ENCODE measurements at regions not wholly inside any gene's neighbourhood (a gene's known extent, or its start where the extent isn't known, plus 50 kb on each side); places are given as distances from the start of the nearest gene placed in this dataset.
"Not testable (repeated sequence)": the region's sequence is repeated elsewhere in the genome, so short reads cannot be mapped to it uniquely, and the experiment has no call there.

DNA sequence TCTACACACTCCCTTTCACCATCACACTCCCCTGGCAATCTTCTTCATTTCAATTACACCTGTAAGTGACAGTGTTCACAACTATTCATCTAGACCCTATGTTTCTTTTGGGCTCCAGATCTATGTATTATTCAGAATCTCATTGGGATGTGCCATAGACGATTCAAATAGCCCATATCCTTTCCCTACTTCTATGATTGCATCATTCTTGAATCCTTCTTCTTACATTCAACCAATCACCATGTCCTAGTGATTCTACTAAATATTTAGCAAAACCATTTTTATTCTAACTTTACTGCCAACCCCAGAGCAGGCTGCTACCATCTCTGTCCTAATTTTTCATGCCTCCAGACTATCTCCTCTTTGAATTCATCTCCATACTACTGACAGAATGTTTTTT is 106.4 kb downstream of the TDRD15 start:
- Histone ChIP-seq H3K27me3 (ENCODE audit: control insufficient read depth, insufficient read depth, low read length) (no peaks in the 10 kb centered on the region), H2AFZ (no peak overlapping the region), H3K4me1 (no peaks in the 10 kb centered on the region), H3K36me3 (ENCODE audit: control insufficient read depth, insufficient read depth, low read length) (no peaks in the 10 kb centered on the region), H3K27ac (no peak overlapping the region), H3K4me2 (ENCODE audit: low read length) (no peak overlapping the region), H3K9ac (no peak overlapping the region), H3K79me2 (no peaks in the 10 kb centered on the region), H3K4me3 (ENCODE audit: low read depth, low read length) (no peak overlapping the region), H3K9me3 (ENCODE audit: control insufficient read depth, low read length) (no peaks in the 10 kb centered on the region)
- TF ChIP-seq, protein P1, sequence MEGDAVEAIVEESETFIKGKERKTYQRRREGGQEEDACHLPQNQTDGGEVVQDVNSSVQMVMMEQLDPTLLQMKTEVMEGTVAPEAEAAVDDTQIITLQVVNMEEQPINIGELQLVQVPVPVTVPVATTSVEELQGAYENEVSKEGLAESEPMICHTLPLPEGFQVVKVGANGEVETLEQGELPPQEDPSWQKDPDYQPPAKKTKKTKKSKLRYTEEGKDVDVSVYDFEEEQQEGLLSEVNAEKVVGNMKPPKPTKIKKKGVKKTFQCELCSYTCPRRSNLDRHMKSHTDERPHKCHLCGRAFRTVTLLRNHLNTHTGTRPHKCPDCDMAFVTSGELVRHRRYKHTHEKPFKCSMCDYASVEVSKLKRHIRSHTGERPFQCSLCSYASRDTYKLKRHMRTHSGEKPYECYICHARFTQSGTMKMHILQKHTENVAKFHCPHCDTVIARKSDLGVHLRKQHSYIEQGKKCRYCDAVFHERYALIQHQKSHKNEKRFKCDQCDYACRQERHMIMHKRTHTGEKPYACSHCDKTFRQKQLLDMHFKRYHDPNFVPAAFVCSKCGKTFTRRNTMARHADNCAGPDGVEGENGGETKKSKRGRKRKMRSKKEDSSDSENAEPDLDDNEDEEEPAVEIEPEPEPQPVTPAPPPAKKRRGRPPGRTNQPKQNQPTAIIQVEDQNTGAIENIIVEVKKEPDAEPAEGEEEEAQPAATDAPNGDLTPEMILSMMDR (IDR thresholded peaks at IDR 0.05), result no peak

DNA sequence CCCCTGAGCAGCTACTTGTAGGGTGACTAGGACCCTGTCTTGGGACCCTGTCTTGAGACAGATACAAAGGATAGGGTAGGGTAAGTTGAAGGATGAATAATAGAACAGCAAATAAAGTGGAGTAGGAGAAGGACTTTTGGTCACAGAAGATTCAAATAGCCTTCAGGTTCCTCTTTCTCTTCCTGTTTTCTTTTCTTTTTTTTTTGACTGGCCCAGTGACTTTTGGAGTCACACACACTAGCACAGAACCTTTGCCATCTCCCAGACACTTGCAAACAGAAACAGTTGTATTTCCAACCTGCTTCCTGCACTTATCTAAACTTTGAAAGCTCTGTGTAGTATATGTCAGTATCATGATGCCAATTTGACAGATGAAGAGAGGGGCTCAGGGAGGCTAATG is 108.2 kb downstream of the TDRD15 start:
- Histone ChIP-seq H3K4me3 (ENCODE audit: low read depth, low read length) (no peak overlapping the region), H3K4me1 (no peaks in the 10 kb centered on the region), H3K27ac (no peak overlapping the region), H3K9me3 (ENCODE audit: control insufficient read depth, low read length) (no peaks in the 10 kb centered on the region), H3K9ac (no peak overlapping the region), H3K79me2 (no peaks in the 10 kb centered on the region), H3K36me3 (ENCODE audit: control insufficient read depth, insufficient read depth, low read length) (no peaks in the 10 kb centered on the region), H2AFZ (no peak overlapping the region), H3K4me2 (ENCODE audit: low read length) (no peak overlapping the region), H3K27me3 (ENCODE audit: control insufficient read depth, insufficient read depth, low read length) (no peaks in the 10 kb centered on the region)
- TF ChIP-seq, protein P1 (IDR thresholded peaks at IDR 0.05), result no peak

DNA sequence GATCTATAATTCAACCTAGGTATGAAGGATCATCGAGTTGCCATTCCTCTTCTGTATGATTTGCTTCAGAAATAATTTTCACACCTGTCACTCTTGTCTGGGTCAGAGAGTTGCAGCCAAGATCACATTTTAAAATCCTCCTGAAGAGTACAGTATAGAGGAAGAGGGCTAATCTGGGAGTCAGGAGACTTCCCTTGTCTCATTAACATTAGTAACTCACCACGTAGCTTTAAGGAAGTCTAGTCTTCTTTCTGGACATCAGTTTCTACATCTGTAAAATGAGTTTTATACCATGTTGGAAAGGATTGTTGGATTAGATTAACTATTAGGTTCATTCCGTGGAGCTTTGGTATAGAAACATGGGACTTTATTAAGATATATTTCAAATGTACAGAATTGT is 109.4 kb downstream of the TDRD15 start:
- no peak overlapping the region for H3K4me3 ChIP-seq (ENCODE audit: low read depth, low read length)
- no peaks in the 10 kb centered on the region for H3K4me1 ChIP-seq
- H3K36me3 ChIP-seq (ENCODE audit: control insufficient read depth, insufficient read depth, low read length), result no peaks in the 10 kb centered on the region
- no peak overlapping the region for H3K4me2 ChIP-seq (ENCODE audit: low read length)
- no peaks in the 10 kb centered on the region for H3K9me3 ChIP-seq (ENCODE audit: control insufficient read depth, low read length)
- H3K27me3 ChIP-seq (ENCODE audit: control insufficient read depth, insufficient read depth, low read length), result no peaks in the 10 kb centered on the region
- H3K9ac ChIP-seq, result no peak overlapping the region
- no peaks in the 10 kb centered on the region for H3K79me2 ChIP-seq
- TF ChIP-seq, protein P1 (IDR thresholded peaks at IDR 0.05), result no peak
- no peak overlapping the region for H2AFZ ChIP-seq
- no peak overlapping the region for H3K27ac ChIP-seq

DNA sequence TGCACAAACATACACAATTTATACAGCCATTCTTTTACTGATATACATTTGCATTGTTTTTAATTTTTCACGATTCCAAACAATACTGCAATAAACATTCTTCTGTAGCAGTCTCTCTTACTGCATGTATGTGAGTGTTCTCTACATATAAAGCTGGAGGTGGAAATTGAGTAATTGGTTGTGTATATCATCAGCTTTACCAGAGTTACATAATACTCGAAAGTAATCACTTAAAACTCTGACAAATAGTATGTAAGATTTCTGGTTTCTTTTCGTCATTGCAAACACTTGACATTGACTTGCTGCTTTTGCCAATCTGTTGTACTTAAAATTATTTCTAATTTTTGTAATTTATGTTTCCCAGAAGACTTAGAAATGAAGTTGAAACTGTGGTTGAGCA is 110.2 kb downstream of the TDRD15 start:
- H3K27me3 ChIP-seq (ENCODE audit: control insufficient read depth, insufficient read depth, low read length), result no peaks in the 10 kb centered on the region
- H3K9me3 ChIP-seq (ENCODE audit: control insufficient read depth, low read length), result no peaks in the 10 kb centered on the region
- no peaks in the 10 kb centered on the region for H3K79me2 ChIP-seq
- H3K4me3 ChIP-seq (ENCODE audit: low read depth, low read length), result no peak overlapping the region
- no peak overlapping the region for H3K27ac ChIP-seq
- H3K4me1 ChIP-seq, result no peaks in the 10 kb centered on the region
- H3K4me2 ChIP-seq (ENCODE audit: low read length), result no peak overlapping the region
- no peak overlapping the region for H3K9ac ChIP-seq
- no peak overlapping the region for H2AFZ ChIP-seq
- H3K36me3 ChIP-seq (ENCODE audit: control insufficient read depth, insufficient read depth, low read length), result no peaks in the 10 kb centered on the region
- TF ChIP-seq, protein P1 (IDR thresholded peaks at IDR 0.05), result no peak

DNA sequence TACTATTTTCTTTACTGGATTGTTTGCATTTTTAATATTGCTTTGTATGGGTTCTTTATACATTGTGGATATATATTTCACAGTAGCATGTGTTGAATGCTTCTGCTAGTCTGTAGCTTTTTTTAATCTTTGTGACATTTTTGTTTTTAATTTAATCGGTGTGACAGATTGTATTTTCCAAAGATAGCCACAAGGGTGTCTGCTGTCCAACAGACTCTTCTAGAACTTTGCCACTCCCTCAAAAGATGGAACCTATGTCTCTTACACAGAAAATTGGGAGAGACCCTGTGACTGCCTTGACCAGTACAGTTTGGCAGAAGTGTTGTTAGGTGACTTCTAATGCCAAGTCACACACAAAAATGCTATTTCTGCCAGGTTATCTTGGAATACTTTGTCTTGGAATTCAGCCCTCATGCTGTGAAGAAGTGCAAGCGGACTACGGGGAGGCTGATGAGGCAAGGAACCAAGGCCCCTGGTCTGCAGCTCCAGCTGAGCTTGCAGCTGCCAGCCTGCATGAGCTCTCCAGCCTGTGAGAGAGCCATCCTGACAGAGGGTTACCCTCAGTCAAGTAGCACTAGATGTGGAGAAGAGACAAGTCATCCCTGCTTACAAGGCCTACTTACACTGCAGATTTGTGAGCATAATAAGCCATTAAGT is 110.8 kb downstream of the TDRD15 start:
- no peak overlapping the region for H3K4me2 ChIP-seq (ENCODE audit: low read length)
- no peak overlapping the region for H3K9ac ChIP-seq
- H3K27me3 ChIP-seq (ENCODE audit: control insufficient read depth, insufficient read depth, low read length), result no peaks in the 10 kb centered on the region
- no peaks in the 10 kb centered on the region for H3K4me1 ChIP-seq
- no peak overlapping the region for H2AFZ ChIP-seq
- TF ChIP-seq, protein P1 (IDR thresholded peaks at IDR 0.05), result no peak
- no peaks in the 10 kb centered on the region for H3K79me2 ChIP-seq
- no peak overlapping the region for H3K4me3 ChIP-seq (ENCODE audit: low read depth, low read length)
- no peaks in the 10 kb centered on the region for H3K9me3 ChIP-seq (ENCODE audit: control insufficient read depth, low read length)
- no peak overlapping the region for H3K27ac ChIP-seq
- no peaks in the 10 kb centered on the region for H3K36me3 ChIP-seq (ENCODE audit: control insufficient read depth, insufficient read depth, low read length)

DNA sequence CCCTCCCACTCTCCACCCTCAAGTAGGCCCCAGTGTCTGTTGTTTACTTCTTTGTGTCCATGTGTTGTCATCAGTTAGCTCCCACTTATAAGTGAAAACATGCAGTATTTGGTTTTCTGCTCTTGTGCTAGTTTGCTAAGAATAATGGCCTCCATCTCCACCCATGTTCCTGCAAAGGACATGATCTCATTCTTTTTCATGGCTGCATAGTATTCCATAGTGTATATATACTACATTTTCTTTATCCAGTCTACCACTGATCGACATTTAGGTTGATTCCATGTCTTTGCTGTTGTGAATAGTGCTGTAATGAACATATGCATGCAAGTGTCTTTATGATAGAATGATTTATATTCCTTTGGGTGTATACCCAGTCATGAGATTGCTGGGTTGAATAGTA is 116.0 kb downstream of the TDRD15 start:
- not testable (repeated sequence) for H3K4me2 ChIP-seq (ENCODE audit: low read length); H3K27me3 ChIP-seq (ENCODE audit: control insufficient read depth, insufficient read depth, low read length); H3K27ac ChIP-seq; H3K36me3 ChIP-seq (ENCODE audit: control insufficient read depth, insufficient read depth, low read length); H3K9me3 ChIP-seq (ENCODE audit: control insufficient read depth, low read length); H3K9ac ChIP-seq; H3K79me2 ChIP-seq; H2AFZ ChIP-seq; H3K4me3 ChIP-seq (ENCODE audit: low read depth, low read length); H3K4me1 ChIP-seq

Measured in parathyroid adenoma (tissue), 2 donors.